ENCODE measurements at regions not wholly inside any gene's neighbourhood (a gene's known extent, or its start where the extent isn't known, plus 50 kb on each side); places are given as distances from the start of the nearest gene placed in this dataset.

GRCh38 chr2:237269138-237269875 is 144.7 kb downstream of the COL6A3 start:
- BruUV-seq (replicated peaks) = no TSS peak
- ChIA-PET POLR2A (no interaction called here), CTCF (ENCODE audit: low intra/inter-chr PET ratio) (no interaction called here)
- H3K9me1 ChIP-seq (ENCODE audit: control insufficient read depth, insufficient read depth, low read length) = no peaks in the 10 kb centered on the region
- peaks cover 0 to 22% of the 10 kb centered on the region in 2 experiments; a peak in 2 of 5 replicates for H3K27me3 ChIP-seq (ENCODE audit: control insufficient read depth in 2 of 2, insufficient read depth in 2 of 2, low read length in 2 of 2)
- no peak for FAIRE-seq
- no peak for DNase-seq (ENCODE audit: extremely low read depth in 1 of 4, low spot score in 3 of 4)
- no peak overlapping the region for H3K27ac ChIP-seq (ENCODE audit: extremely low read depth, low read depth, low read length)
- WGBS (ENCODE audit: insufficient coverage, low coverage, missing lambda C conversion rate) = 1% methylated on average over 8 of the region's 8 CpGs
- H3K4me3 ChIP-seq = no peak overlapping the region
- no peak overlapping the region for H2AFZ ChIP-seq (ENCODE audit: low read depth, low read length)
- H3K36me3 ChIP-seq (ENCODE audit: control insufficient read depth, insufficient read depth, low read length) = no peaks in the 10 kb centered on the region
- no peaks in the 10 kb centered on the region for H4K20me1 ChIP-seq (replicated peaks; ENCODE audit: control insufficient read depth, insufficient read depth, low read length)
- H3K9ac ChIP-seq (ENCODE audit: insufficient read depth in 1 of 2, low read depth in 2 of 2, low read length in 2 of 2) = no peak overlapping the region
- no peaks in the 10 kb centered on the region for H3K79me2 ChIP-seq (ENCODE audit: control insufficient read depth, insufficient read depth, low read length)
- in situ Hi-C loops (cut with MboI) = no loop called here
- no peak for TF ChIP-seq ATF7 (IDR thresholded peaks at IDR 0.05)
- no peak for TF ChIP-seq ZNF311 (CRISPR knock-in tag; IDR thresholded peaks at IDR 0.05)
- no peak for TF ChIP-seq ZKSCAN8 (CRISPR knock-in tag; IDR thresholded peaks at IDR 0.05)
- no peak for TF ChIP-seq RCOR1 (IDR thresholded peaks at IDR 0.05; ENCODE audit: borderline replicate concordance in 1 of 2, low read depth in 2 of 2, low read length in 2 of 2)
- no peak for TF ChIP-seq MAFF (IDR thresholded peaks at IDR 0.05; ENCODE audit: low read length)
- no peak for TF ChIP-seq ZNF24 (IDR thresholded peaks at IDR 0.05)
- no peak for TF ChIP-seq PHF20 (IDR thresholded peaks at IDR 0.05; ENCODE audit: partially characterized antibody)
- no peak for TF ChIP-seq FOXP4 (CRISPR knock-in tag; IDR thresholded peaks at IDR 0.05; ENCODE audit: borderline replicate concordance)
- TF ChIP-seq KAT8 (IDR thresholded peaks at IDR 0.05; ENCODE audit: low read depth) = no peak
- TF ChIP-seq KLF6 (CRISPR knock-in tag; IDR thresholded peaks at IDR 0.05; ENCODE audit: borderline replicate concordance) = no peak
- H3K4me2 ChIP-seq (ENCODE audit: insufficient read depth, low read length) = no peak overlapping the region
- H3K4me1 ChIP-seq (replicated peaks in 1 of 2; ENCODE audit: control insufficient read depth in 2 of 2, insufficient read depth in 2 of 2, low read length in 2 of 2) = no peaks in the 10 kb centered on the region
- no peak for ATAC-seq
- no peaks in the 10 kb centered on the region for H3K9me3 ChIP-seq (replicated peaks; ENCODE audit: control insufficient read depth, insufficient read depth, low read depth, low read length)
- intact Hi-C loops (cut with micrococcal nuclease) = no loop called here
